ENCODE measurements at regions not wholly inside any gene's neighbourhood (a gene's known extent, or its start where the extent isn't known, plus 50 kb on each side); places are given as distances from the start of the nearest gene placed in this dataset.

DNA sequence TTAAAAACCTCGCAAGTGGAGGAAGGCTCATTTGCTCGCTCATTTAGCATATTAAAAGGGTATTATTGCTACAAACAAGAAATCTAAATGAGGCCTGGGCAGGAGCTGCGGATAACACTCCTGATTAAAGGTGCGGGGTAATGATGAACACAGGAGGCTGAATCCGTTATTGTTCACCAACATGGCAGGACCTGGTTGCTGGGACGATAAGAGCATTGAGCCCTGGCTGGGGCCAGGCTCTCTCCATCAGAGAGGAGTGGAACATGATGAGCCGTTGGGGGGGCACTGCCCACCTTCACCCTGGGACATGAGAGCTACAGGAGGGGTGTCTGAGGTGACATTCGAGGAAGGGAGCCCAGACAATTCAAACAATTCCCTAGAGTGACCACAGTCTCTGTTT is 211.7 kb downstream of the NXPE2 start:
- H3K27me3 ChIP-seq (ENCODE audit: control insufficient read depth in 3 of 3, insufficient read depth in 3 of 3, low read length in 3 of 3), result no peaks in the 10 kb centered on the region
- H3K9me3 ChIP-seq (ENCODE audit: control insufficient read depth in 3 of 3, low read length in 3 of 3), result peaks cover 0 to 4% (median 0%) of the 10 kb centered on the region in 3 donors
- H3K4me1 ChIP-seq (ENCODE audit: control insufficient read depth in 3 of 3, insufficient read depth in 3 of 3, low read length in 3 of 3), result no peaks in the 10 kb centered on the region
- H3K36me3 ChIP-seq (ENCODE audit: control insufficient read depth in 3 of 3, insufficient read depth in 3 of 3, low read length in 3 of 3), result no peaks in the 10 kb centered on the region
- H3K27ac ChIP-seq (ENCODE audit: low read depth, low read length), result no peak overlapping the region
- H3K4me3 ChIP-seq (ENCODE audit: low read length in 3 of 3), result no peak overlapping the region
- H3K9ac ChIP-seq (ENCODE audit: low read depth in 1 of 3, low read length in 3 of 3), result no peak overlapping the region

- Histone ChIP-seq H3K9ac (ENCODE audit: low read depth in 1 of 3, low read length in 3 of 3) (no peak overlapping the region), H3K27ac (ENCODE audit: low read depth, low read length) (no peak overlapping the region), H3K4me1 (ENCODE audit: control insufficient read depth in 3 of 3, insufficient read depth in 3 of 3, low read length in 3 of 3) (no peaks in the 10 kb centered on the region), H3K9me3 (ENCODE audit: control insufficient read depth in 3 of 3, low read length in 3 of 3) (peaks cover 0 to 4% (median 0%) of the 10 kb centered on the region in 3 donors), H3K4me3 (ENCODE audit: low read length in 3 of 3) (no peak overlapping the region), H3K36me3 (ENCODE audit: control insufficient read depth in 3 of 3, insufficient read depth in 3 of 3, low read length in 3 of 3) (no peaks in the 10 kb centered on the region), H3K27me3 (ENCODE audit: control insufficient read depth in 3 of 3, insufficient read depth in 3 of 3, low read length in 3 of 3) (no peaks in the 10 kb centered on the region)
Measured at GRCh38 chr11:114891911-114892310, 213.6 kb downstream of the NXPE2 start.

DNA sequence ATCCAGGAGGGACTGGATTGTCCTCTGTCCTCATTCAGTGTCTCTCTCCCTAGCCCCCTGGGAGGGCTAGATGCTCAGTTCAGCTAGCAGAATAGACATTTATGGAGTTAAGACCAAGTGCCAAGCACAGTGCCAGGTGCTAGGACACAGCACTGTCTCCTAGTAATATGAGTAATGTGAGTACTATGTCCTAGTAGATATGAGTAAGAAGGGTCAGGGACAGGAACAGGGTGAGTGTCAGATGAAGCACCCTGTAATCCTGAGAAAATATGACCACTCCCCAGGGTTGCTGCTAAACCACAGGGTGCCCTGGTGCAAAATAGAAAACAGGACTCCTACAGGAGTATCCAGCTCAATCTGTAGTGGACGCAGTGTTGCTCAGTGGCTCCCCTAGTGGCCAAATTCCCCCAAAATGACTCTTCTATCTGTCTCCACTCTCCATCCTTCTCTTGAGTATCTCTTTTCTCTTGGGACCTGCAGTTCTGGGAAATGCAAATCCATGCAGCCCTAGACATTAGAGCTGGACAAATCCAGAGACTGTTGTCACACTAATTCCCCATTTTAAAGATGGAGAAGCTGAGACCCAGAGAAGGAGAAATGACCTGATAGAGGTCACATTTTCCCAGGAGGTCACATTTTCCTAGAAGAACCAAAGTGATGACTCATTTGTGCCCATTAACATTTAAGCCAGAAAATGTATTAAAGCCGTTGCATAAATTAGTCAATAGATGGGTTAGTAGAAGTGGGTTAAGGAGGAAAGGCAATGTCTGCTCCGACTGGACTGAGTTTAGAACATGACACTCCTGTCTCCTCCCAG is 214.3 kb downstream of the NXPE2 start:
- H3K27ac ChIP-seq (ENCODE audit: low read depth, low read length), result no peak overlapping the region
- H3K36me3 ChIP-seq (ENCODE audit: control insufficient read depth in 3 of 3, insufficient read depth in 3 of 3, low read length in 3 of 3), result no peaks in the 10 kb centered on the region
- no peaks in the 10 kb centered on the region for H3K27me3 ChIP-seq (ENCODE audit: control insufficient read depth in 3 of 3, insufficient read depth in 3 of 3, low read length in 3 of 3)
- H3K4me1 ChIP-seq (ENCODE audit: control insufficient read depth in 3 of 3, insufficient read depth in 3 of 3, low read length in 3 of 3), result no peaks in the 10 kb centered on the region
- no peak overlapping the region for H3K9ac ChIP-seq (ENCODE audit: low read depth in 1 of 3, low read length in 3 of 3)
- H3K4me3 ChIP-seq (ENCODE audit: low read length in 3 of 3), result no peak overlapping the region
- H3K9me3 ChIP-seq (ENCODE audit: control insufficient read depth in 3 of 3, low read length in 3 of 3), result peaks cover 0 to 4% (median 0%) of the 10 kb centered on the region in 3 donors

DNA sequence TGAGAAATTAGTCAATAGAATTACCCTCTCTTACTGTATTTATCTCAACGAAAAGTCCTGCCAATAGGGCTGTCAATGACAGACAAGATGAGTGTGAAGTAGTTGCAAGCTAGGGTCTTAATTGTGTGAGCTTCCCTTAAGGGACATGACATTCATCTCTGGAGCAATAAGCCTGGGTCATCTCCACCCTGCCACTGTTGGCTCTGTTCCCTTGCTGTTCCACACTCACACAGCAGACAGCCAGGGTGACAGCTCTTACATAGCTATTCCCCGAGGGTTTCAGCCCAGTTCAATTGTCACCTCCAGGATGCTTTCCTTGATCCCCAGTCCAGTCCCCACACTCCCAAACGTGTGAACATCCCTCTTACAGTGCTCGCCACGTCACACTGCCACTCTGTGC is 215.0 kb downstream of the NXPE2 start:
- H3K27me3 ChIP-seq (ENCODE audit: control insufficient read depth in 3 of 3, insufficient read depth in 3 of 3, low read length in 3 of 3), result no peaks in the 10 kb centered on the region
- no peaks in the 10 kb centered on the region for H3K4me1 ChIP-seq (ENCODE audit: control insufficient read depth in 3 of 3, insufficient read depth in 3 of 3, low read length in 3 of 3)
- H3K9me3 ChIP-seq (ENCODE audit: control insufficient read depth in 3 of 3, low read length in 3 of 3), result peaks cover 0 to 4% (median 0%) of the 10 kb centered on the region in 3 donors
- no peak overlapping the region for H3K27ac ChIP-seq (ENCODE audit: low read depth, low read length)
- H3K4me3 ChIP-seq (ENCODE audit: low read length in 3 of 3), result no peak overlapping the region
- H3K36me3 ChIP-seq (ENCODE audit: control insufficient read depth in 3 of 3, insufficient read depth in 3 of 3, low read length in 3 of 3), result no peaks in the 10 kb centered on the region
- H3K9ac ChIP-seq (ENCODE audit: low read depth in 1 of 3, low read length in 3 of 3), result no peak overlapping the region

DNA sequence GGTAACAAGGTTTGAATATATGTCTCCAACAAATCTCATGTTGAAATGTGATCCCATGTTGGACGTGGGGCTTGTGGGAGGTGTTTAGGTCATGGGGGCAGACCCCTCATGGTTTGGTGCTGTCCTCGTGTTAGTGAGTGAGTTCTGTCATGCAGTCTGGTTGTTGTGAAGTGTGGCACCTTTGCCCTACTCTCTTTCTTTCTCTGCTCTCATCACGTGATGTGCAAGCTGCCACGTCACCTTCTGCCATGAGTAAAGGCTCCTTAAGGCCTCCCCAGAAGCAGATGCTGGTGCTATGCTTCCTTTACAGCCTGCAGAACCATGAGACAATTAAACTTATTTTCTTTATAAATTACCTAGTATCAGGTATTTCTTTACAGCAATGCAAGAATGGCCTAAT is 218.3 kb downstream of the NXPE2 start:
- Histone ChIP-seq H3K4me1 (ENCODE audit: control insufficient read depth in 3 of 3, insufficient read depth in 3 of 3, low read length in 3 of 3) (no peaks in the 10 kb centered on the region), H3K36me3 (ENCODE audit: control insufficient read depth in 3 of 3, insufficient read depth in 3 of 3, low read length in 3 of 3) (no peaks in the 10 kb centered on the region)

DNA sequence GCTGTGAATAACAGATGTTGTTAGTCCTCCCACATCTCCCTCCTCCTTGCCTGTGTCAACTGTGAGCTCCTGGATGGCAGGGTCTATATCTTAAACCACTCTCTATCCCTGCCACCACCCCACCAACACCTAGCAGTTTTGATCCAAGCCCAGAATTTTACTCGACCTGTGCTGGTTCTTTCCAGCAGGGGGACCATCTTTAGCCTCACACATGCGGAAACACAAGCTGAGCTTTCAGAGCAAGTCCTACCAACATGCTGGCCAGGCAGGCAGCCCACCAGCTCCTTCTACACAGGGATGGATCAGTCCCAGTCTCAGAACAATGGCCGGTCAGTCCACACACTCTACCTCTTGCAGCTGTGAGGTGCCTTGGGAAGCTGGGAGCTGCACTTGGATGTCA is 231.5 kb downstream of the NXPE2 start:
- Histone ChIP-seq H3K27me3 (ENCODE audit: control insufficient read depth in 3 of 3, insufficient read depth in 3 of 3, low read length in 3 of 3) (peaks cover 0 to 4% (median 0%) of the 10 kb centered on the region in 3 donors), H3K36me3 (ENCODE audit: control insufficient read depth in 3 of 3, insufficient read depth in 3 of 3, low read length in 3 of 3) (no peaks in the 10 kb centered on the region), H3K9ac (ENCODE audit: low read depth in 1 of 3, low read length in 3 of 3) (no peak overlapping the region), H3K4me3 (ENCODE audit: low read length in 3 of 3) (no peak overlapping the region), H3K27ac (ENCODE audit: low read depth, low read length) (no peak overlapping the region), H3K4me1 (ENCODE audit: control insufficient read depth in 3 of 3, insufficient read depth in 3 of 3, low read length in 3 of 3) (no peaks in the 10 kb centered on the region), H3K9me3 (ENCODE audit: control insufficient read depth in 3 of 3, low read length in 3 of 3) (peaks cover 0 to 3% (median 2%) of the 10 kb centered on the region in 3 donors)

More for the DNA sequence above, 218.3 kb downstream of the NXPE2 start:
- H3K4me3 ChIP-seq (ENCODE audit: low read length in 3 of 3), result no peak overlapping the region
- no peaks in the 10 kb centered on the region for H3K27me3 ChIP-seq (ENCODE audit: control insufficient read depth in 3 of 3, insufficient read depth in 3 of 3, low read length in 3 of 3)
- H3K9me3 ChIP-seq (ENCODE audit: control insufficient read depth in 3 of 3, low read length in 3 of 3), result peaks cover 0 to 4% (median 0%) of the 10 kb centered on the region in 3 donors
- H3K9ac ChIP-seq (ENCODE audit: low read depth in 1 of 3, low read length in 3 of 3), result no peak overlapping the region
- H3K27ac ChIP-seq (ENCODE audit: low read depth, low read length), result no peak overlapping the region

GRCh38 chr11:114912826-114913225 is 234.5 kb downstream of the NXPE2 start:
- Histone ChIP-seq H3K9ac (ENCODE audit: low read depth in 1 of 3, low read length in 3 of 3) (no peak overlapping the region), H3K9me3 (ENCODE audit: control insufficient read depth in 3 of 3, low read length in 3 of 3) (no peaks in the 10 kb centered on the region), H3K36me3 (ENCODE audit: control insufficient read depth in 3 of 3, insufficient read depth in 3 of 3, low read length in 3 of 3) (no peaks in the 10 kb centered on the region), H3K27me3 (ENCODE audit: control insufficient read depth in 3 of 3, insufficient read depth in 3 of 3, low read length in 3 of 3) (peaks cover 0 to 4% (median 0%) of the 10 kb centered on the region in 3 donors), H3K4me1 (ENCODE audit: control insufficient read depth in 3 of 3, insufficient read depth in 3 of 3, low read length in 3 of 3) (no peaks in the 10 kb centered on the region), H3K4me3 (ENCODE audit: low read length in 3 of 3) (no peak overlapping the region), H3K27ac (ENCODE audit: low read depth, low read length) (no peak overlapping the region)

- no peak overlapping the region for H3K4me3 ChIP-seq (ENCODE audit: low read length in 3 of 3)
- H3K27ac ChIP-seq (ENCODE audit: low read depth, low read length), result no peak overlapping the region
- no peak overlapping the region for H3K9ac ChIP-seq (ENCODE audit: low read depth in 1 of 3, low read length in 3 of 3)
- no peaks in the 10 kb centered on the region for H3K4me1 ChIP-seq (ENCODE audit: control insufficient read depth in 3 of 3, insufficient read depth in 3 of 3, low read length in 3 of 3)
- H3K36me3 ChIP-seq (ENCODE audit: control insufficient read depth in 3 of 3, insufficient read depth in 3 of 3, low read length in 3 of 3), result no peaks in the 10 kb centered on the region
- H3K27me3 ChIP-seq (ENCODE audit: control insufficient read depth in 3 of 3, insufficient read depth in 3 of 3, low read length in 3 of 3), result peaks cover 0 to 4% (median 0%) of the 10 kb centered on the region in 3 donors
- H3K9me3 ChIP-seq (ENCODE audit: control insufficient read depth in 3 of 3, low read length in 3 of 3), result no peaks in the 10 kb centered on the region
Measured at GRCh38 chr11:114914231-114915005, 236.1 kb downstream of the NXPE2 start.

GRCh38 chr11:114915871-114916805 is 237.8 kb downstream of the NXPE2 start:
- H3K4me3 ChIP-seq (ENCODE audit: low read length in 3 of 3), result no peak overlapping the region

More at GRCh38 chr11:114915871-114916805, 237.8 kb downstream of the NXPE2 start:
- no peak overlapping the region for H3K27ac ChIP-seq (ENCODE audit: low read depth, low read length)
- no peaks in the 10 kb centered on the region for H3K36me3 ChIP-seq (ENCODE audit: control insufficient read depth in 3 of 3, insufficient read depth in 3 of 3, low read length in 3 of 3)
- H3K9ac ChIP-seq (ENCODE audit: low read depth in 1 of 3, low read length in 3 of 3), result no peak overlapping the region
- no peaks in the 10 kb centered on the region for H3K9me3 ChIP-seq (ENCODE audit: control insufficient read depth in 3 of 3, low read length in 3 of 3)
- no peaks in the 10 kb centered on the region for H3K27me3 ChIP-seq (ENCODE audit: control insufficient read depth in 3 of 3, insufficient read depth in 3 of 3, low read length in 3 of 3)
- no peaks in the 10 kb centered on the region for H3K4me1 ChIP-seq (ENCODE audit: control insufficient read depth in 3 of 3, insufficient read depth in 3 of 3, low read length in 3 of 3)
